ENCODE measurements at regions not wholly inside any gene's neighbourhood (a gene's known extent, or its start where the extent isn't known, plus 50 kb on each side); places are given as distances from the start of the nearest gene placed in this dataset.

GRCh38 chr2:128438091-128438490 lies 119.4 kb upstream of the HS6ST1 start:
- TF ChIP-seq CTCF (IDR thresholded peaks at IDR 0.05) = no peak
- no peak for TF ChIP-seq POLR2A (IDR thresholded peaks at IDR 0.05)

Data from right lobe of liver (tissue), 4 donors.